ENCODE measurements at regions not wholly inside any gene's neighbourhood (a gene's known extent, or its start where the extent isn't known, plus 50 kb on each side); places are given as distances from the start of the nearest gene placed in this dataset.
"Not testable (repeated sequence)": the region's sequence is repeated elsewhere in the genome, so short reads cannot be mapped to it uniquely, and the experiment has no call there.

GRCh38 chr1:99078529-99078928 is 73.9 kb upstream of the PLPPR5 start:
- WGBS (ENCODE audit: insufficient coverage, insufficient replicate concordance, low lambda C conversion rate, missing lambda C conversion rate): 71% methylated on average over 31 of the region's 31 CpGs
- H3K4me3 ChIP-seq; H3K27ac ChIP-seq (ENCODE audit: control insufficient read depth, insufficient read depth); intact Hi-C loops (cut with micrococcal nuclease; ENCODE audit: unreplicated experiment); SMC1A ChIA-PET (ENCODE audit: uncharacterized antibody, unreplicated experiment); H3K27me3 ChIP-seq (replicated peaks in 1 of 2; ENCODE audit: control insufficient read depth in 2 of 2, insufficient read depth in 2 of 2, low read length in 1 of 2); DNase-seq (ENCODE audit: low read depth, low spot score); H3K36me3 ChIP-seq (ENCODE audit: control insufficient read depth in 2 of 2, insufficient read depth in 2 of 2, low read length in 1 of 2); POLR2A ChIA-PET; RAD21 ChIA-PET (ENCODE audit: unreplicated experiment); H2AFZ ChIP-seq (ENCODE audit: control insufficient read depth, low read depth, low read length); H3K4me2 ChIP-seq (ENCODE audit: control insufficient read depth, insufficient read depth); in situ Hi-C loops (cut with MboI); H3K79me2 ChIP-seq (ENCODE audit: control insufficient read depth, insufficient read depth, low read length); H3K9ac ChIP-seq (ENCODE audit: control insufficient read depth, insufficient read depth, low read length); ATAC-seq; H3K4me1 ChIP-seq (ENCODE audit: control insufficient read depth, insufficient read depth, low read length); BruUV-seq (replicated peaks); H3K9me3 ChIP-seq (replicated peaks; ENCODE audit: control insufficient read depth, insufficient read depth, low read length); FAIRE-seq; CTCF ChIA-PET; H4K20me1 ChIP-seq (ENCODE audit: control insufficient read depth, insufficient read depth): not testable (repeated sequence)

GRCh38 chr1:99082366-99082765 is 77.7 kb upstream of the PLPPR5 start:
- intact Hi-C loops (cut with micrococcal nuclease; ENCODE audit: unreplicated experiment): no loop called here
- FAIRE-seq: no peak
- H3K9ac ChIP-seq (ENCODE audit: control insufficient read depth, insufficient read depth, low read length): no peak overlapping the region
- H3K27ac ChIP-seq (ENCODE audit: control insufficient read depth, insufficient read depth): no peak overlapping the region
- no peaks in the 10 kb centered on the region for H3K9me3 ChIP-seq (replicated peaks; ENCODE audit: control insufficient read depth, insufficient read depth, low read length)
- no peaks in the 10 kb centered on the region for H3K36me3 ChIP-seq (ENCODE audit: control insufficient read depth in 2 of 2, insufficient read depth in 2 of 2, low read length in 1 of 2)
- no peaks in the 10 kb centered on the region for H3K79me2 ChIP-seq (ENCODE audit: control insufficient read depth, insufficient read depth, low read length)
- RAD21 ChIA-PET (ENCODE audit: unreplicated experiment): no interaction called here
- H3K4me3 ChIP-seq: no peak overlapping the region
- no TSS peak for BruUV-seq (replicated peaks)
- no peaks in the 10 kb centered on the region for H3K27me3 ChIP-seq (replicated peaks in 1 of 2; ENCODE audit: control insufficient read depth in 2 of 2, insufficient read depth in 2 of 2, low read length in 1 of 2)
- no peak overlapping the region for H2AFZ ChIP-seq (ENCODE audit: control insufficient read depth, low read depth, low read length)
- WGBS (ENCODE audit: insufficient coverage, insufficient replicate concordance, low lambda C conversion rate, missing lambda C conversion rate): 14% methylated on average over 2 of the region's 2 CpGs
- H4K20me1 ChIP-seq (ENCODE audit: control insufficient read depth, insufficient read depth): no peaks in the 10 kb centered on the region
- TF ChIP-seq NR2C1 (IDR thresholded peaks at IDR 0.05) (no peak), POU2F2 (IDR thresholded peaks at IDR 0.05; ENCODE audit: borderline replicate concordance, low read depth, low read length) (no peak), NFIC (IDR thresholded peaks at IDR 0.05; ENCODE audit: low read depth, low read length) (no peak), POLR2AphosphoS2 (IDR thresholded peaks at IDR 0.05; ENCODE audit: low read depth, low read length) (no peak), E2F8 (IDR thresholded peaks at IDR 0.05; ENCODE audit: low read depth, partially characterized antibody) (no peak), ASH2L (IDR thresholded peaks at IDR 0.05; ENCODE audit: borderline replicate concordance, low read depth) (no peak)
- H3K4me2 ChIP-seq (ENCODE audit: control insufficient read depth, insufficient read depth): no peak overlapping the region
- no peak for ATAC-seq
- CTCF ChIA-PET: no interaction called here
- in situ Hi-C loops (cut with MboI): no loop called here
- no peak for DNase-seq (ENCODE audit: low read depth, low spot score)
- SMC1A ChIA-PET (ENCODE audit: uncharacterized antibody, unreplicated experiment): interaction anchor here (1.7 kb wide), 1 partner anchor 11 kb away, joined by 7 read pairs; no protein-coding TSS in a partner anchor
- H3K4me1 ChIP-seq (ENCODE audit: control insufficient read depth, insufficient read depth, low read length): no peaks in the 10 kb centered on the region; the same call in 1 of the 2 replicates
- POLR2A ChIA-PET: no interaction called here

Measured in GM12878 (cell line).